A549 (cell line): ENCODE measurements at regions not wholly inside any gene's neighbourhood (a gene's known extent, or its start where the extent isn't known, plus 50 kb on each side); places are given as distances from the start of the nearest gene placed in this dataset.

Experiments used
- ATAC-seq, 2 experiments: fragments of 200-7000 bp in 1 of 2; fragments of >200 bp in 1 of 2; cut with Nextera tagmentation in 1 of 2; cut with Tn5 transposase in 1 of 2; 3 replicates each; pipeline versions ENCODE4 v1.8.0 to v1.9.1; 2018 to 2020; ENCODE audit warnings: mild to moderate bottlenecking in 1 of 2, moderate library complexity in 1 of 2
- CTCF ChIA-PET: fragments of 300-600 bp; sonication (Branson Sonifier 250); formaldehyde crosslinking; extraction: SDS; loops from one replicate; lab custom pipeline; 2021; ENCODE audit warnings: antibody characterized with exemption, inconsistent platforms; lab: Yijun Ruan, JAX
- POLR2A ChIA-PET: fragments of 350-600 bp; formaldehyde crosslinking; extraction: SDS; loops from one replicate; lab custom pipeline; 2021; ENCODE audit warnings: antibody characterized with exemption, inconsistent platforms; lab: Yijun Ruan, JAX
- DNase-seq, 2 experiments: peaks; one replicate each; pipeline versions ENCODE4 v3.0.0 to v3.0.0-alpha.2; 2011 to 2016; ENCODE audit warnings: low read depth in 1 of 2, low spot score in 1 of 2
- FAIRE-seq: peaks from 2 replicates; lab custom pipeline; 2011; peaks lifted over from hg19 to GRCh38; lab: Jason Lieb, UNC
- H3K27ac ChIP-seq, 2 experiments: fragments of >200 bp; sonication (Bioruptor Twin); formaldehyde crosslinking; 3 replicates each; pipeline ENCODE4 v1.5.1; 2016 to 2017
- H3K4me1 ChIP-seq: fragments of >200 bp; sonication (Bioruptor Twin); formaldehyde crosslinking; 3 replicates; pipeline ENCODE4 v1.6.1; 2016
- H3K4me2 ChIP-seq: fragments of >200 bp; sonication (Bioruptor Twin); formaldehyde crosslinking; 3 replicates; pipeline ENCODE4 v1.6.1; 2016
- H3K4me3 ChIP-seq: fragments of >200 bp; sonication (Bioruptor Twin); formaldehyde crosslinking; 3 replicates; pipeline ENCODE4 v1.5.1; 2016
- H3K9me3 ChIP-seq: fragments of >200 bp; sonication (Bioruptor Twin); formaldehyde crosslinking; 3 replicates; pipeline ENCODE4 v1.6.1; 2016
- CBX2 ChIP-seq: fragments of 200-600 bp; sonication (generic); IDR thresholded peaks from 2 replicates; pipeline ENCODE4 v1.6.1; 2016; ENCODE audit warnings: low read depth, mild to moderate bottlenecking, borderline replicate concordance
- CHD2 ChIP-seq: fragments of 150-350 bp; IDR thresholded peaks from 2 replicates; pipeline ENCODE4 v1.6.1; 2014; ENCODE audit warnings: low read length; ENCODE audit not compliant: partially characterized antibody
- CTCF ChIP-seq: fragments of >200 bp; sonication (Bioruptor Twin); formaldehyde crosslinking; IDR thresholded peaks from 3 replicates; pipeline ENCODE4 v1.5.1; 2016
- EHMT2 ChIP-seq: fragments of 200-600 bp; sonication (generic); IDR thresholded peaks from 2 replicates; pipeline ENCODE4 v1.6.1; 2016; ENCODE audit warnings: antibody characterized with exemption, low read depth, mild to moderate bottlenecking, moderate library complexity
- HDAC2 ChIP-seq: fragments of 200-600 bp; sonication (generic); IDR thresholded peaks from 2 replicates; pipeline ENCODE4 v1.6.1; 2016
- HOXA7 ChIP-seq: fragments of 250-450 bp; sonication (Bioruptor Pico); IDR thresholded peaks from 2 replicates; pipeline ENCODE4 v1.5.0; 2020; ENCODE audit warnings: mild to moderate bottlenecking, moderate library complexity
- JUN ChIP-seq, 2 experiments: fragments of >200 bp; sonication (Bioruptor Twin); formaldehyde crosslinking; IDR thresholded peaks; 2 replicates in 1 of 2; 3 replicates in 1 of 2; pipeline ENCODE4 v1.6.1; 2016 to 2017
- MAFK ChIP-seq: fragments of 450-650 bp; IDR thresholded peaks from 2 replicates; pipeline ENCODE4 v1.6.1; 2014; ENCODE audit not compliant: partially characterized antibody
- MAZ ChIP-seq: fragments of 150-350 bp; IDR thresholded peaks from 2 replicates; pipeline ENCODE4 v1.6.1; 2014; ENCODE audit warnings: antibody characterized with exemption, low read depth, low read length, borderline replicate concordance
- MYC ChIP-seq: IDR thresholded peaks from 2 replicates; pipeline ENCODE4 v1.6.1; 2012; ENCODE audit warnings: mild to moderate bottlenecking, inconsistent platforms, low read length, improper control_type of control experiment, borderline replicate concordance
- PHF8 ChIP-seq: fragments of 200-600 bp; sonication (generic); IDR thresholded peaks from 2 replicates; pipeline ENCODE4 v1.6.1; 2016; ENCODE audit warnings: low read depth, mild to moderate bottlenecking, antibody characterized with exemption, moderate library complexity, borderline replicate concordance
- RARB ChIP-seq: fragments of 250-450 bp; sonication (Bioruptor Pico); IDR thresholded peaks from 2 replicates; pipeline ENCODE4 v1.8.0; 2021; ENCODE audit warnings: mild to moderate bottlenecking, moderate library complexity
- RNF2 ChIP-seq: fragments of 200-600 bp; sonication (generic); IDR thresholded peaks from 2 replicates; pipeline ENCODE4 v1.6.1; 2016; ENCODE audit warnings: low read depth, mild to moderate bottlenecking, antibody characterized with exemption, moderate library complexity, borderline replicate concordance
- SMC3 ChIP-seq: fragments of >200 bp; sonication (Bioruptor Twin); formaldehyde crosslinking; IDR thresholded peaks from 3 replicates; pipeline ENCODE4 v1.6.1; 2018; ENCODE audit warnings: inconsistent platforms
- TFCP2L1 ChIP-seq: fragments of 250-450 bp; sonication (Bioruptor Pico); IDR thresholded peaks from 2 replicates; pipeline ENCODE4 v1.5.0; 2021; ENCODE audit warnings: mild to moderate bottlenecking
- USF2 ChIP-seq: fragments of 450-650 bp; IDR thresholded peaks from 2 replicates; pipeline ENCODE4 v1.6.1; 2014; ENCODE audit warnings: antibody characterized with exemption
- ZC3H11A ChIP-seq: fragments of 450-650 bp; IDR thresholded peaks from 2 replicates; pipeline ENCODE4 v1.6.1; 2014; ENCODE audit warnings: antibody characterized with exemption, mild to moderate bottlenecking
- ZFP36 ChIP-seq: fragments of 450-650 bp; IDR thresholded peaks from 2 replicates; pipeline ENCODE4 v1.6.1; 2014; ENCODE audit warnings: borderline replicate concordance; ENCODE audit not compliant: partially characterized antibody
- ZNF302 ChIP-seq: fragments of 250-450 bp; sonication (Bioruptor Pico); IDR thresholded peaks from 2 replicates; pipeline ENCODE4 v1.9.0; 2021; ENCODE audit warnings: inconsistent platforms, mild to moderate bottlenecking, moderate library complexity
- WGBS: methylation state at CpG from one replicate; pipeline ENCODE4 v1.1.6; 2017; ENCODE audit errors: missing lambda C conversion rate; 5-methylcytosine and 5-hydroxymethylcytosine counted together
- TF ChIP-seq, protein P1 (sequence below): fragments of >200 bp; sonication (Bioruptor Twin); formaldehyde crosslinking; IDR thresholded peaks from 2 replicates; pipeline ENCODE4 v1.6.1; 2016
- TF ChIP-seq, protein P2 (sequence below): fragments of 250-450 bp; sonication (Bioruptor Pico); IDR thresholded peaks from 2 replicates; pipeline ENCODE4 v1.5.0; 2020; ENCODE audit warnings: low read depth, mild to moderate bottlenecking, moderate library complexity

DNA sequence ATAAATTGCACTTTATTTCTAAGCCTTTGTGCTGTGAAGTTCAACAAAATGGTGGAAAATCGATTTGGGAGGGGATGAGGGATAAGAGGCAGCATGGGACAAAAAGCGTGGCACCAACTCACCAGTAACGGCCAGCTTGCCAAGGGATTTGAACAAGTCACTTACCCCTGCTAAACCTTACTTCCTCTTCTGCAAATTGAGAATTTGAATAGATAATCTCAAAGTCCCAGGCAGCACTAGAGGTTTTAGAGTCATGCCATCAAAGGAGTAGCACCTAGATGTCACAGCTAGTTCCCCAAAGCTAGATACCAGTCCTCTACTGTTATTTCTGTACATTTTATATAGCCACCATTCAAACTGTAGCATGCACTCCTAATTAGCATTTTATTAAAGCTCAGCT, 83.7 kb upstream of the VRK2 start:
- no peak for FAIRE-seq
- Histone ChIP-seq H3K9me3 (no peaks in the 10 kb centered on the region), H3K4me3 (no peak overlapping the region), H3K4me1 (peaks cover 8% of the 10 kb centered on the region; the same call in 2 of the 3 replicates), H3K4me2 (no peak overlapping the region), H3K27ac (no peak overlapping the region)
- POLR2A ChIA-PET, result no interaction called here
- TF ChIP-seq MYC (no peak), USF2 (no peak), RARB (no peak), PHF8 (no peak), EHMT2 (no peak), CBX2 (no peak), MAFK (no peak), CTCF (no peak), HOXA7 (CRISPR knock-in tag) (no peak), JUN (IDR thresholded peaks at IDR 0.05) (no peak), SMC3 (no peak), ZC3H11A (no peak), ZFP36 (no peak), TFCP2L1 (CRISPR knock-in tag) (no peak), CHD2 (no peak)
- TF ChIP-seq, protein P1, sequence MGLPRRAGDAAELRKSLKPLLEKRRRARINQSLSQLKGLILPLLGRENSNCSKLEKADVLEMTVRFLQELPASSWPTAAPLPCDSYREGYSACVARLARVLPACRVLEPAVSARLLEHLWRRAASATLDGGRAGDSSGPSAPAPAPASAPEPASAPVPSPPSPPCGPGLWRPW, result no peak
- TF ChIP-seq, all 56 proteins: peak for 0
- DNase-seq, result no peak
- WGBS, result 68% methylated on average over 3 of the region's 3 CpGs
- ATAC-seq, result no peak
- CTCF ChIA-PET, result interaction anchor here (0.6 to 1.0 kb wide), 2 partner anchors 19 to 204 kb away, joined by 3 read pairs; no protein-coding TSS in a partner anchor

DNA sequence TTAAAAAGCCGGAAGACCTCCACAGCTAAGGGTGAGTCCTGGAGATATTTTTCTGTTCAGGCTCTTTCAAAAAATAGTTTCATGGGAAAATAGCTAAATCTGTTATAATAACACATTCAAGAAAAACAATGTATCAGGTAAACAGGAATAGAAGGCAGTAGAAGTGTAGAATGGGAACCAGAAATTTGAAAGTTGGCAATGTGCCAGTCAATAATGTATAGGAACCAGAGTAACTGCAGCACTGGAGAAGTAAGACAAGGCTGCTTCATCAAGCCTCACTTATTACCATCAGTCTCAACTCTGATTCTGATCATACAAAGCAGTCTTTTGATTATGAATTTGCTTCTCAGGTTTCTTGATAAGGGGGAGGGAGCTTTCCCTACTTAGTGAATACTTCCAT, 81.4 kb upstream of the VRK2 start:
- no peak overlapping the region for H3K4me2 ChIP-seq
- TF ChIP-seq RNF2 (no peak), HDAC2 (no peak), CTCF (no peak), ZNF302 (CRISPR knock-in tag) (no peak), ZC3H11A (no peak), MAZ (no peak), ZFP36 (no peak), RARB (no peak), CHD2 (no peak)
- TF ChIP-seq, protein P2, sequence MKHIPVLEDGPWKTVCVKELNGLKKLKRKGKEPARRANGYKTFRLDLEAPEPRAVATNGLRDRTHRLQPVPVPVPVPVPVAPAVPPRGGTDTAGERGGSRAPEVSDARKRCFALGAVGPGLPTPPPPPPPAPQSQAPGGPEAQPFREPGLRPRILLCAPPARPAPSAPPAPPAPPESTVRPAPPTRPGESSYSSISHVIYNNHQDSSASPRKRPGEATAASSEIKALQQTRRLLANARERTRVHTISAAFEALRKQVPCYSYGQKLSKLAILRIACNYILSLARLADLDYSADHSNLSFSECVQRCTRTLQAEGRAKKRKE (CRISPR knock-in tag), result no peak
- TF ChIP-seq, protein P1, result no peak
- DNase-seq, result no peak
- H3K27ac ChIP-seq, result no peak overlapping the region
- ATAC-seq, result no peak
- CTCF ChIA-PET, result interaction anchor here (0.7 kb wide), 1 partner anchor 41 kb away, joined by 4 read pairs; no protein-coding TSS in a partner anchor
- H3K4me1 ChIP-seq, result peaks cover 8% of the 10 kb centered on the region; the same call in 2 of the 3 replicates
- no peak overlapping the region for H3K4me3 ChIP-seq
- no peak for FAIRE-seq
- POLR2A ChIA-PET, result no interaction called here
- 87% methylated on average over 1 of the region's 1 CpG for WGBS
- no peaks in the 10 kb centered on the region for H3K9me3 ChIP-seq
